HG02840 (cell line): ENCODE measurements at regions not wholly inside any gene's neighbourhood (a gene's known extent, or its start where the extent isn't known, plus 50 kb on each side); places are given as distances from the start of the nearest gene placed in this dataset.

ENCODE experiments used
- ATAC-seq: cut with Tn5 transposase; IDR thresholded peaks from one replicate; pipeline ENCODE4 v1.9.1; 2021; ENCODE audit warnings: mild to moderate bottlenecking, moderate library complexity, moderate number of reproducible peaks; ENCODE audit not compliant: unreplicated experiment, low FRiP score

DNA sequence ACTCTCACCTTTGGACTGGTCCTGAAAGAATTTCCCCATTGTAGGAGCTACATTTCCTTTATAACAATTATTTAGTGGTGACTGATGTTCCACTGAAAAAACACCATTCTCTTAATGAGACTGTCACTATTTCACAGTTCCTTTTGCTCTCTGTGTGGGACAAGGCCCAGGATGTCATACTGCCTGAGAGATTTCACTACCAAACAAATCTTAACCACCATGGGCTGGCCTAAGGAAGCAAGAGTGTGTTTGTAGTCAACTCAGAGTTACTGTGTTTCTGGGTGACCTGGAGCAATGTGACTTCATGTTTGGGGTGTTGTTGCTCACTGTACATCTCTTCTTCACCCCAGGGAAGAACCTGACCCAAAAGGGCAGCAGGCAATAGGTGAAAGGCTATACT lies 50.1 kb upstream of the ZNF608 start:
- ATAC-seq: no peak

DNA sequence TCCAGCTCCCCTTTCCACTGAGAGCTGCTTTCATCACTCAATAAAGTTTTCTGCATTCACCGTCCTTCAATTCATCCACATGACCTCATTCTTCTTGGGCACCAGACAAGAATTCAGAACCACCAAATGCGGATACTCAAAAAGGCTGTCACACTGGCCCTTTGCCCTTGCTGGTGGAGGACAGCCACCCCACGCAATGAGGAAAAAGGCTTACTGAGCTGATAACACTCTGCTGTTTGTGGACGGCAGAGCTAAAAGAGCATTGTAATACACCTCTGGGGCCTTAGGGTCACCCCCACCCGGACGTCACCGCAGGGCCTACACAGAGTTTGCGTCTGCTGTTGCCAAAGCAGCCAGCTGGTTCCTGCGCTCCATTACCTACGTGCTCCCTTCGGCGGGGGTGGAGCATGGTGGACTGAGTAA lies 51.2 kb upstream of the ZNF608 start:
- no peak for ATAC-seq

DNA sequence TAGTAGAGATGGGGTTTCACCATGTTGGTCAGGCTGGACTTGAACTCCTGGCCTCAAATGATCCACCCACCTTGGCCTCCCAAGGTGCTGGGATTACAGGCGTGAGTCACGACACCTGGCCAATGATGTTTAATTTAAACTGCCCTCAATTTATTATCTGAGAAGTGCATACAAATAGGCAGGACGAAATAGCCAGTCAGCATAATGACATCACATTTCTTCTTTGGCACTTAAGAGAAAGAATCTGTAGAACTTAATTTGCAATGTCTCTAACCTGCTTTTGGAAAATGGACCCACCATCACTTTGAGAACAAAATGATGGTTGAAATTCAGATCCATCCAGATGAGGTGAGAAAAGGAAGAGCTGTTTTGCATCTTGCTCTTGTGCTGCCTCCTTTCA lies 52.5 kb upstream of the ZNF608 start:
- no peak for ATAC-seq

DNA sequence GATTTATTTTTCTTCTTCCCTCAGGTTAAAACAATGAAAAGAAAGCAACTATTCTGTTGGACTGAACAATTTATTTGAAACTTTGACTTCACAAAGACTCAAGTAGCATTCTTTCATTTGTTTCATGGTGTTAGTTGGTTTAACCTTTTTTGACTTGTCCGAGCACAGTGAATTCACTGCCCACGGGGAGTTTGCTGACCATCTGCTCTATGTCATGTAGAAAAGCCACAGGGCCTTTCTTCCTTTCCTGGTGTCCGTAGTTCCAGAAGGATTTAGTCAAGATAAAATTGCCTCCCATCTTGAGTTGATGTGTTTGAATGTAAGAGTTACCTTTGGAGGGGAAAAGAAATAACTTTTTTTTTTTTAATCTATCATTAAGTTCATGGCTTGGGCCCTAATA lies 55.1 kb upstream of the ZNF608 start:
- no peak for ATAC-seq

DNA sequence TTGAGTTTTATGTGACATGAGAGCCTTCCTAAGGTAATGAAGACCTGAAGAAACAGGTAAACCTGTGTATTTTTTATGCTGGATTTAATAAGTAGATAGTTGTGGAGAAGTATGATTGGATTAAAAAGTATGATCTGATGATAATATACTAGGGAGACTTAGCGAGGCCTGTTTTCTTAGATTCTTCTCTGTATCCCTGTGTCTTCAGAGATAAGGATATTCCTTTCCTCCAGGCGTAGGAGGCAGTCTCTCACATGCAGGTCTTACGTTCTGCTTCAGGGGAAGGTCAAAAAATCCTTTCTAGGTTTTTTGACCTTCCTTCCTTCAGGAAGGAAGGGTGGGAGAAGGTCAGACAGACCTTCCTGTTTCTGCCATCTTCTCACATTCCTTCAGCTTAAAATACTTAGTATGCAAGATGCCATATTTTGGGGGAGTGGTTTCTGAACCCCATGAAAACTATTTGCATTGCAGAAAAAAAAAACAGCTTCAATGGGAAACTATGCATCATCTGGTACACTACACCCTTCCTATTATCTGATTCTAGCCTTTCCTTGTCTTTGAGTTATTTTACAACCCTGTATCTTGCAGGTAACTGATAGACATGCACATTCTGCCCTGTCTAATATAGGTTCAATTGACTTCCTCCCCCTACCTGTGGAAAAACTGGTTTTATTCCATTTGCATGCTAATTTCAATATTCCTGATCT lies 57.3 kb upstream of the ZNF608 start:
- ATAC-seq: no peak

DNA sequence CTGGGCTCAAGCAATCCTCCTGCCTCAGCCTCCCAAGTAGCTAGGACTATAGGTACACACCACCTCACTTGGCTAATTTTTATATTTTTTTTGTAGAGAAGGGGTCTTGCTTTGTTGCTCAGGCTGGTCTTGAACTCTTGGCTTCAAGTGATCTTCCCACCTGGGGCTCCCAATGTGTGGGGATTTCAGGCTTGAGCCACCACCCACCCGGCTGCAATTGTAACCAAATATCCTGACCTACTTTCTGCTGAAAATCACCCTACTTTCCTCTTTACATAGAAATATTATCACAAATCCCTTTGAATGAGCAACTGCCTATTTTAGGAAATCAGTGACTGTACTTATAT lies 59.6 kb upstream of the ZNF608 start:
- no peak for ATAC-seq

DNA sequence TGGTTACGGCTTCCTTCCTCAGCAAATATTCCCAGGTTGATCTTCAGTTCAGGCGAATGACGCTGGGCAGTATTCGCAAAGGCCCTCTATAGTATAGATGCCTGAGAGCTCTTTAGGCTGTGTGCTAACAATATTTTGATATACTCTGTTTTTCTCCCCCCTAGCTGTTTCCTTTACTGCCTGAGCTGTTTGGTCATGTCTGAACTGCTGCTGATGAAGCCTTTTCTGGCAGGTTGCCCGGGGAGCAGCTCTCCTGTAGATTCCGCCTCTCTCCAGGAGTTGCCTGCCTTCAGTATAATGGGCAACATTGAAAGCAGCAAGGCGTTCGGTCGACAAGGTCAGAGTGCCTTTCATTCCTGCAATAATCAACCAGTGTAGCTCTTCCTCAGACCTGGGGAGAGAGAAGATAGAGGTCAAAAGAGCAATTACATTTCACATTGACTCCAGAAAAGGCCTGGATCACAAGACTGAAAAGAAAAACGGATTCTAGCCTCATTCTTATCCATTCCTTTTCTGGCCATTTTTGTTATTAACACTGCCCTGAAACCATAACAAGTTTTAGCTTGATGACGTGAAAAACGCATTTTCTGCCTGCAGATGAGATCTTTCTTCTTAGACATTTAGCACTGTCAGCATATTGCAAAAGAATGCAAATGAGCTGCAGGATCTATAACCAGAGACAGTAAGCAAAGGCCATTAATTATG lies 60.1 kb upstream of the ZNF608 start:
- no peak for ATAC-seq

DNA sequence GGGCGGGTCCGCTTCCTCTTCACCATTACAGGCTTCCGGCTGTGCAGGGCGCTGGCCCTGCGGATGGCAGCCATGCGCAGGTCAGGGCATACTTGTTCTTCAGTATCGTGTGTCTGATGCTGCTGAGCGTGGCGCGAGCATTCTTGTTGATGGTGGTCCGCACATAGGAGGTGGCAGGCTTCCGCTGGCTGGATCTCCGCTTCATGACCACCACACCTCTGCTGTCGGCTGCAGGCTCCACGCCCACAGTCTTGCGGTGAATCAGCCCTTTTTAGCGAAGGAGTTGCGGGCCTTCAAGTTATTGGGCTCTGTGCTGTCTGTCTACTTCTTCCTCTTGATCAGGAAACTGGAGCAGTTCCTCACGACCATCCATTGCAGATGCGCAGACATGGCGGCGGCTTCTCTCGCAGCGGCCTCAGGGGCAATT lies 62.4 kb upstream of the ZNF608 start:
- no peak for ATAC-seq

DNA sequence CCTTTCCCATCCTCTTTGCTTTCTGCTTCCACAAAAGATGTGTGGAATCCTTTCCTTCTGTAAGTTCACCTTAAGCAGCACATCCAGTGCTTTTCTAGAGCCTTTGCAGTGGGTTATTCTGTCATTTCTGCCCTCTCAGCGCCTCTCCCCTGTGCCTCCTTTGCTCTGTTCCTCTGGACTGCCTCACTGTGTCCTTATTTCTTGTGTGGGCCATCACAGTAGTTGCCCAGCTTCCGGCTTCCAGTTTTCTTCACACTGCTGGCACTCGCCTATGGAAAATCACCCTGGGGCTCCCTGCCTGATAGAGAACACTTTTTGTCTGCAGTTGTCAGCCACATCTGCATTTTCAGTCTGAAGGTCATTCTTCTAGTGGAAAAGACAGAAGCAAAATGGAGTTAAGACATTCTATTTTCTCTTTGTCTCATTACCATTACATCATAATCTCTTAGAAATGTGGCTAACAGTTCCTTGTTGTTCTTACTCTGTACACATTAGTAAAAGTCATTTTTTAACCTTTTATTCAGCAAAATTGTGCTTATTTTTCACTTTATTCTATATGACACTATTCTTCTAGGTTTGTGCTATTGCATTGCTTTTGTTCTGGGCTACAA lies 64.1 kb upstream of the ZNF608 start:
- no peak for ATAC-seq

DNA sequence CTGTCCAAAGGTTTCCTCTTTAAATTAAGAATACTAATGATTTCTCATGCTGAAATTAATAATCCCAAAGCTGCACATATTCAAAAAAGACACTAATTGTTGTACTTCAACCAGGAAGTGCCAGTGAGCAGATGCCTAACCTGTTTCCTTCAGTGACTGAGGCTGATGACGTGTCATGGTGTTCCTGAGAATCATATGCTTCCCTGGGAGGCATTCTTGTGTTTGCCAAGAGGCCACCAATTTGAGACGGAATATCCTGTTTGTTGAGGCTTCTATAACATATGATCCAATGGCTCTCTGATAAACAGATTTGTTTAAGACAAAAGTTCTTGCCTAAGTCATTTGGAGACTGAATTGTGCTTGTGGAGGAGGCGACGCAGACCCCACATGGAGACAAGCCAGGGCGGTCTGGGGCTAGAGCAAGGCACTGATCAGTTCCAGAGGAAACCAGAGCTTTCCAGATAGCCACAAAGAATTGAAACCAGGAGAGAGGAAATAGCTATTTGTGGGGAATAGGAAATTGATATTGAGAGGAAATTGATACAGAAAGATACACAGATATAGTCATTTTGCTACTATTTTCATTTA lies 66.4 kb upstream of the ZNF608 start:
- no peak for ATAC-seq

DNA sequence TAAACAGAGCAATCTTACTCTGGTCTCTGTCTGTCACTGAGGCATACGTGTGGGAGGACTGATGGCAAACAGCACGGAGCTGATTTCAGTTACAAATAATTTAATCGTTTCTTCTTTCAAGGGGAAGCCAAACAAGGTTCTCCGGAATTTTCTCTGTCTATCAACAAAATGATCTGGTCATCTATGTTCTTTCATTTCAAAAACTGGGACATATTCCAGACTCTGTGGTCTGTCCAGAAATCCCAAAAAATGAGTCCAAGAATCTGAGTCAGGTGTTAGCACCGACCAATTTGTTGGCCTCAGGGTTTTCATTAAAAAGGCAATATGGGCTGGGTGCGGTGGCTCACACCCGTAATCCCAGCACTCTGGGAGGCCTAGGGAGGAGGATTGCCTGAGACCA lies 69.9 kb upstream of the ZNF608 start:
- no peak for ATAC-seq

DNA sequence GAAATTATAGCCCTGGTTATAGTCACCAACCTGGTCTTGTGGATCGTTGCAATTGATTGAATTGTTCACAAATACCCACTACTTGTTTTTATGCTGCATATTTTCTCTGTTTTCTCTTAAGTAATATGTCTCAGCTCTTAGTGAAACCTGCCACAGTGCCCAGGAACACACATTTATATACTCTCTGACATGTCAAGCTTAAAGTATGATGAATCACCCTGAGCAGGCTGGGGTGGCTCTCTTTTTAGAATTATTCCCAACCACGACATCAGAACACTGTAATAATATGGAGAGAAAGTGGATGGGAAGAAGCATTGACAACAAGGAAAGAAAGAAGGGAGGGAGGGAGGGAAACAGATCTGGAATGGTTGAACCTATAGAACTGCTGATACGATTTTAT lies 72.8 kb upstream of the ZNF608 start:
- no peak for ATAC-seq

DNA sequence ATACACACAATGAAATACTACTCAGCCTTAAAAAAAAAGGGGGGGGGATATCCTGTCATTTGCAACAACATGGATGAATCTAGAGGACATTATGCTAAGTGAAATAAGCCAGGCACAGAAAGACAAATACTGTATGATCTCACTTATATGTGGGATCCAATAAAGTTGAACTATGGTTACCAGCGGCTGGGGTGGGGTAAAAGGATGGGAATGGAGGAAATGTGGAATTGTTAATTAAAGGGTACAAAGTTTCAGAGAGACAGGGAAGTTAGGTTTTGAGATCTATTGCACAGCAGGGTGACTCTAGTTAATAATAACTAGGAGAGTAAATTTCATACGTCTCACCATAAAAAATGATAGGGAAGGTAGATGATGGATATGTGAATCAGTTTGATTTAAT lies 76.2 kb upstream of the ZNF608 start:
- ATAC-seq: no peak

DNA sequence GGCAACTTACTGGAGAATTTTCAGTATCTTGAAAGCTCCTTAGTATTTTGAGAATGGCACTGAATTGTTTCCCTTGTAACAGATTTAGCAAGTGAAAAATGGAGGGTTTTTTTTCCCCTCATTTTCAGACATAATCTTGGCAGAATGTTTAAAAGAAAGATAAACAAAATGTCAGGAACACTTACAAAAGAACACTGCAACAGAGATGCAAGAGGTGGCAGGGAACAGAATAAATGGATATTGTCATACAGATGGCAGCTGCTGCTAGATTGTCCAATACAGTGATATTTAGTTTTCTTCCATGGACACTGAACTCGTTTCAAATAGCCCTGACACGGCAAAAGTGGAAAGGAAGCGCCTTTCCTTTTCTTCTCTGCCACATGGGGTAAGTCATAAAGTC lies 76.9 kb upstream of the ZNF608 start:
- ATAC-seq: no peak

DNA sequence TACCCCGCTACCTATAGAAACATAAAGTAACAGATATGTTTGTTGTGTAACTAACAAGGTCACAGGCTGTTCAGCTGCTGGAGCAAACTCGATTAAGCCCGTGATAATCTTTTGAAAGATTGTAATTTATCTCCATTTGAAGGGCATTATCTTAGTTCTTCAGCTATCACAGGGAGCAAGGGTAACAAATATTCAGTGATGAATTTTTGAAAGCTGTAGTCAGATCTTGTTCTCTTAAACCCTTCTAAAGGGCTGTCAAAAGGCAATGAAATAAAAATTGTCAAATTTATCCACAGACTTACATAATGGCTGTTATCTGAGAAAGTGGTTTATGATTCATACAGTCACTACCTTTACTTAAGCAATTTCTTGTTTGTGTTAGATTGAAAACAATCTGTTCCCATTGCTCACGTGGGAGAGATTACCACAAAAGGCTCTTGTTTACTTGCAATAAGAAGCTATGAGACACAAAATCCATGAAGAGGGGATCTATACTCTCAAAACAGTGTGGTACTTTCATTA lies 78.3 kb upstream of the ZNF608 start:
- no peak for ATAC-seq

DNA sequence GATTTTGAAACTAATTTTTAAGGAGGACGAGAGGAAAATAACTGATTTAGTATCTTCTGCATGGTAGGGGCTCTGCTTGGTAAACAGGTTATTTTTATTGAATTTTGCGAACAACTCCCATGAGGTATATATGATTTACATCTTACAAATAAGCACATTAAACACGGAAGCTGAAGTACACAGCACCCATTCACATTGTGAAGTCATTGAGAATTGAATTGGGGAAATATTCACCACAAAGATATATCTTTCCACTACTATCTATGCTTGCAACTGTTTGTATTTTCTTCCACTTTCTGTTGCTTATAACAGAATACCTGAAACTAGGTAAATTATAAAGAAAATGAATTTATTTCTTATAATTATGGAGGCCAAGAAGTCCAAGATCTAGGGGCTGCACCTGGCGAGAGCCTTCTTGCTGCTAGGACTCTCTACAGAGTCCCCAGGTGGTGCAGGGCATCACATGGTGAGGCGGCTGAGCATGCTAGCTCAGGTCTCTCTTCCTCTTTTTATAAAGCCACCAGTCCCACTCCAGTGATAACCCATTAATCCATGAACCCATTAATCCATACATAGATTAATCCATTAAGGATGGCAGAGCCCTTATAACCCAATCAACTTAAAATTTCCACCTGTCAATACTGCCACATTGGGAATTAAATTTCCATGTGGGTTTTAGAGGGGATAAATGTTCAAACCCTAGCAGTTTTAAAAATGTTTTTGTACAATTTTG lies 79.0 kb upstream of the ZNF608 start:
- peak; percentile 85 for ATAC-seq

DNA sequence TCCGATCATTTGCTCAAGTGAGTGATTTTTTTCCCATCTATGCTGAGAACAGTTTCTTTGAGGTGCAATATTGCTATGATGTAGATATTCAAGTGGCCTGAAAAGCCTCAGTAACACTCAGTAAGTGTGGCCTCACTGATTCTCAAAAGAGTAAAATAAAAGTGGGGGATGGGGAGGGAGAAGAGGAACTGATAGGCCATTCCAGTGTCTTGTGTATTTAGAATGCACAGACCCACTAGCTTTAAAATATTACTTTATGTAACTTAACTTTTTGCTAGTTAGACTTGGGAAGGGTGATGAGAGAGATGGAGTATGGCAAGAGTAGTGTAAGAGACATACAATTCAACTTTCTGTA lies 79.5 kb upstream of the ZNF608 start:
- no peak for ATAC-seq

DNA sequence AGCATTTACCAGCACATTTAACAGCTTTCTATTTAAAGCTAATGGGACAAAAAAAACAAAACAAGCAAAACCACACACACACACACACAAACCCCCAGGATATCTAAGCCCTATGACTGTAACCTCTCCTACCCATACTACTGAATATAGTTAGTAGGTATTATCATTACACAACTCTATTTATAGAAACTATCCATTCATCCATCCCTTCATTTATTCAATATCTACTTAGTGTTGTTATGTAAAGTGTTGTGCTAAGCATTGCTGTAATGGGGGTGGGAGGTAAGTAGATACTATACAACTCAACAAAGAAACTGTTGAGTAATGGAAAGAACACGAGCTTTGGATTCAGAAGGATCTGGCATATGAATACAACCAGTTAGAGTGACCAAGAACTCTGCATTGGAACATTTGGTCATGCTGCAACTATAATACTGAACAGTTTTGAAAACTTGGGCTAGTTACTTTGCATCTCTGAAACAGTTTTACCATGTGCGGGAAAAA lies 82.3 kb upstream of the ZNF608 start:
- no peak for ATAC-seq

DNA sequence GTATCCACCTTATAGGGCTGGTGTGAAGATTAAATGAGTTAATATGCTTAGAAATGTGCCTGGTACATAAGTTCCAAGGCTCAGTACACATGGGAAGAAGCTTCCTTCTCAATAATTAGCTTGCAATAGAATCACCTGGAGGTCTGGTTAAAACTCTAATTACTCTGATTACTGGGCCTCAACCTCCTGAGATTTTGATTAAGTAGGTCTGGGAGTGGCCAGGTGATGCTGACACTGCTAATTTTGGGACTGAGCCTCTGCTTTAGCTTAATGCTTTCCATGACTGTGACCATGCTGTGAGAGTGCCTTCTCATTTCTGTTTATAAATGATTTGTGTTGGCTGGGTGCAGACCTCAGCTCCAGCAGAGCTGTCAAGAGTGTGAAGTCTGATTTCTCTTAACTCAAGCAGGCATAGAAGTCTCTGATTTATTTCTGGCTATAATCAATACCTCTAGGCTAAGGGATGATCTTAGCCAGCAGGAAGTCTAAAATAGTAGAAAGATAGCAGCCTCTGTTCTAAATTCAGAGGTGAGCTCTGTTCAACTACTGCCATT lies 85.3 kb upstream of the ZNF608 start:
- no peak for ATAC-seq

DNA sequence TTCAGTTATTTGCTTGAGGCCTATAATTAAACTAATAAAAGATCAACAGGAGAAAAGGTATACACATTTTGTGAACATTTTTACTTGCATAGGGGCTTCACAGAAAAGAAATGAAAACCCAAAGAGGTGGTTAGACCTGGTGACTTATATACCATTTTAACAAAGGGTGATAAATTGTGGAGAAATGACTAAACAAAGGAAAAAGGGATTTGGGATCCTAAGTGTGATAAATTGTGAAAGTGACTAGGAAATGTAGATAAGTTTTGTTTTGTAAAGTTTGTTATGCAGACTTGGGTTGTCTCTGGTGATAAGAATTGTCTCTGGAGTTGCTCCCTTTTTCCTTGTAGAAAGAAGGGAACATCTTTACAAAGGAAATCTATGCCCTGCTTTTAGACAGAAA lies 86.1 kb upstream of the ZNF608 start:
- no peak for ATAC-seq
